CD4-positive, alpha-beta T cell treated with Interferon alpha-2 for 1 hour (primary cell): ENCODE measurements at regions not wholly inside any gene's neighbourhood (a gene's known extent, or its start where the extent isn't known, plus 50 kb on each side); places are given as distances from the start of the nearest gene placed in this dataset.

Experiments
- DNase-seq, 2 donors: peaks; one replicate each; pipeline ENCODE4 v3.0.0-alpha.2; 2020 to 2022

DNA sequence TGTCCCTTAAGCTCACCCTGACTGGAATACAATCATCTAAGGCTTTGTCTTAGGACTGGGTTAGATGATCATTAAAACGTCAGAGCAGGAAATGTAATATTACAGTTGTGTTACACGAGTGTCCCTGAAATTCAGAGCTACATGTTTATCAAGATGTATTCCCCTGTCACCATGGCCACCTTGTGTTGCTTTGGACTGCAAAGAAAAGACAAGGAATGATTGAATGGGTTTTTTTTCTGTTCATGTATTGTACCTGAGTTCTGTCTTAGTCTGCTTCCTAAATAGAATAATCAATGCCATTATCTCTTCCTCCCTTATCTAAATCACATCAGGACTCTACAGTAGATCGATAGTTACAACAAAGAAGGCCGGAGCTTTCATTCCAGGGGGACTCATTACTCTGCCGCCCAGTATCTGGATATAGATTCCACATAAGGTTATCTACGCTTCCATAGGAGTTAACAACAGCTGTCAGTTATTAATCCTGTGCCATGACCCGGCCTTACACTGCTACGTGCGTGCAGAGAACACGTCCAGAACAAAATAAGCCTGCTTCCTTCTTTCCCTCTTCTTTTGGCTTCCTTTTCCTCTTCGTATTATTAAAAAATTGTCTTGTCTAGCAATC, 274.1 kb upstream of the SASH1 start:
- DNase-seq = no peak

DNA sequence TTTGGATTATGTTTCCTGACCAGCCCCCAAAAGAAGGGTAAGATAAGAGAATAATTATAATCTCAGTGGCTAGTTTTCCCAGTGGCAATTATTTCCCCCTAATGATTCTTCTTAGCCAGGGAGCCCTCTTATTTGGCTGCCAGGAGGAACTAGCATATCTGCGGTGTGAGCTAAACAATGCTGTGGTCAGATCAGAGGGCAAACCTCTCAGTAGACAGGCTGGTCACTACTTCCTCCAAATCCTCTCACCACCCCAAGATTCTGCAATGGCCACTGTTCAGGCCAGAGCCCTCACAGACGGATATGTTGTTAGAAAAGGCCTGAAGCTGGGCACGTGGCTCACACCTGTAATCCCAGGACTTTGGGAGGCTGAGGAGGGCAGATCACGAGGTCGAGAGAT, 273.4 kb upstream of the SASH1 start:
- no peak for DNase-seq

DNA sequence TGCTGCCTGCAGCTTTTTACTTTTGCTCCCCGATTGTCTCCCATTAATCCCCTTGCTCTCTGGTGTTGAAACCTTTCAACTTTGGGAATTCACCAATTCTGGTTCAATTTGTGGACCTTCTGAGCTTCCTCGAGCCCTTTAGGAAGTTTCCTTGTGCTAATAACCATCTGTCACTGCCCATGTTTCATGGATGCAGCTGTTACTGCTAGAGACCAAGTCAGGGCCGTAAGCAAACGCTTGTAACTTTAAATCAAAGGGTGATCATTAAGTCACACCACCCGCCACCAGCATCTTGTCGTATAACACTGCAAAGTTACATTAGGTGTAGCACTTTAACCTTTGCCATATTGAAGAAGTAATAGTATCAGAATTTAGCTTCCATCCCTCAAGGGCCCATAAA, 268.3 kb upstream of the SASH1 start:
- no peak for DNase-seq

DNA sequence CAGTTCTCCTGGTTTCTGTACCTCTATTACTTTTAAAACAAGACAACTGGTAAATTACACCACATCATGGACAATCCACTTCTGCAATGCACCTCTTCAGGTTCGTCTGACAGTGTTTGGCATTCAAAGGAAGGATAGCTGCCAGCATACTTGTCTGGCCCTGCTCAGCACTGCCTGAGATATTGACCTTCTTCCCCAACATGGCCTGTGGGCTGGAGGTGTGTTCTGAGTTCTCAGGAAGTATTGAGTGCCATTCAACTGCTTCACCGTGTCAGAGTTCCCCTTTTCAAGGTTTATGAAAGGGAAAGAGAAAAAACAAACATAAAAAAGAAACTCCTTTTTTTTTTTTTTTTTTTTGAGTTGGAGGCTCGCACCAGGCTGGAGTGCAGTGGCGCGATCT, 267.9 kb upstream of the SASH1 start:
- no peak for DNase-seq

DNA sequence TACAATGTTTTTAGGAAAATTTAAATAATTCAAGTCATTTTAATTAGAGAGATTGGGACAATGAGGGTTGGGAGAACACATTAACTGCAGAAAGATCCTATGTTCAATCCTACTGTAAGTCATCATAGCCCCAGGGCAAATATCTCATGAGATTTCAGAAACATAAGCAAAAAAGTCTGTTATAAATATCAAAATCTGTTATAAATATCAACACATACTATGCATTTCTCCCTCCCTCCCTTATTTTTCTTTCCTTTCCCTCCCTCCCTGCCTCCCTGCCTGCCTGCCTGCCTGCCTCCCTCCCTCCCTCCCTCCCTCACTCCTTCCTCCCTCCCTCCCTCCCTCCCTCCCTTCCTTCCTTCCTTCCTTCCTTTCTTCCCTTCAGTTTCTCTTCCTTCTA, 267.3 kb upstream of the SASH1 start:
- no peak for DNase-seq

DNA sequence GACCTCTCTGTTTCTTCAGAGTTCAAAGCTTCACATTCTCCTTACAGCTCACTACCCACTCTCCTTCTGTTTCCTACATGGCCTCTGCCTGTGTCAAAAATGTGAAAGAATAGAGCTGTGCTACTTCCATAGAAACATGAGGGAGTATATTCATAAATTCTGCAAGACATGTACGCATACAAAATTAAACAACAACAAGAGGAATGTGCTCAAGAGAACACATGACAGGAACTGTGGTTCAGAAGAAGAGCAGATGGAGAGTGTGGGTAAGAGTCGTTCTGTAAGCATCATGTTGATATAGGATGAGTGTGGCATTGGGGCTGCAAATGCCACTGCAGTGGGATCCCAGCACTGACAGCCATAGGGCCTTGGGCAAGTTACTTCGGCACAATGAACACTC, 266.6 kb upstream of the SASH1 start:
- no peak for DNase-seq

DNA sequence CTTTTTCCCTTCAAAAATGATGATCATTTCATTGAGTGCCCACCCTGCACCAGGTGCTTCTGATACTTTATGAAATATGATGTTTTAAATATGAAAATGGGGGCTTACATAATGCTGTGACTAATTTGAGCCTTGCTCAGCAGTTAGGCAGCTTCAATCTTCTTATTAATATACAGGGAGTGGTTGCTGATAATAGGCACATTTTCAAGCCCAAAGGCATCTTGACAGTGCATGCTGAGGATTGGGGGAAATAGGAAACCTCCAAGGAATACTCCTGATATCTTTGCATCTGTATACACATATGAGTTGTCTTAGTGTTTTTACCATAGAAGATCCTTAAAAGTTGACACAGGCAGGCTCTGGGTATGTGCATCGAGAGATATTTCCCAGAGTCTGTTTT, 262.3 kb upstream of the SASH1 start:
- no peak for DNase-seq

DNA sequence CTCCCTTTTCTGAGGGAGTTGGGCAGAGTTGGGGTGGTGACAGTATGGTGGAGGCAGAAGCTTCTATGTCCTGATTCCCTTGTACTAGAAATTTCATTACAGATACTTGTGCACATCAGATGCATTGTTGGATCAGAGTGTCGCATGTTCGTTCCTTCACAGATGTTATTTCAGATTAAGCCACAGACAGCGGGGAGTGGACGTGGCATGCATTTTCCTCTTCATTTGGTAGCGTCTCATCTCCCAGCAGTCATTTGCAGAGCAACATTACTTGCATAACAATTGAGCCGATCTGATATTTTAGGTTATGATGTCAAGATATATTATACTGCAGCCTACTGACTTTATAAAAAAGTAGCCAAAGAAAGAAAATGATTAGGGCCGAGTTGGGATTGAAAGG, 261.6 kb upstream of the SASH1 start:
- no peak for DNase-seq

DNA sequence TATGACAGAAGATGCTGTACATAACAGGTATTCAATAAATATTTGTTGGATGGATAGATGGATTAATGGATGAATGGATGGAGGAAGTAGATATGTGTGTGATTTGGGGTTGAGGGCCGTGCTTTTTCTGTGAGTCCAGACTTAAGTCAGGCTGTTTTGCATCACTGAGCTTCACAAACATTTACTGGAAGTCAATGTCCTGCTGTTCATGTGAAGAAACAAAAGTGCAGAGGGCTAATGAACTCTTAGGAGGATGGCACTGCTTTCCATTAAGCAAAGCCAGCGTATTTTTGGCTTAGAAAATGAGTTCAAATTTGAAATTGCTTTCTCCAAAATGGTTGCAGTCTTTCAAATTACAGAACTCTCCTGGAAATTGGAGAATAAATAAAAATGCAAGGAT, 260.6 kb upstream of the SASH1 start:
- no peak for DNase-seq

DNA sequence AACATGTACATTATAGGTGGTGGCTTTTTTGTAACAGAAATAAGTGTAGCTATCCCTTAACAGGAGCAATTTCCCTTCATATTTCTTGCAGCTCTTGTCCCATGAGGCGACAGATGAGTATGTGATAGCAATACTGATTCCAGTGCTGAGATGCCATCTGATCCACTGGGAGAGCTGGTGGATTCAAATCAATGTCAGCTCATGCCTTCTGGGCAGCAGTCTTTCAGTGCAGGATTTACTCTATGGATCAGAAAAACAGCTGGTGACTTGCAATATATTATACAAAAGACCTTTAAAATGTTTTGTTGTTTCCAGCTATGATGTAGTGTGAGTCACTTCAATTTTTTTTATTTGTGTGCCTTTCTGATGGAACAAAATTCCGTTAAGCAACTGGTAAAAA, 259.9 kb upstream of the SASH1 start:
- no peak for DNase-seq

DNA sequence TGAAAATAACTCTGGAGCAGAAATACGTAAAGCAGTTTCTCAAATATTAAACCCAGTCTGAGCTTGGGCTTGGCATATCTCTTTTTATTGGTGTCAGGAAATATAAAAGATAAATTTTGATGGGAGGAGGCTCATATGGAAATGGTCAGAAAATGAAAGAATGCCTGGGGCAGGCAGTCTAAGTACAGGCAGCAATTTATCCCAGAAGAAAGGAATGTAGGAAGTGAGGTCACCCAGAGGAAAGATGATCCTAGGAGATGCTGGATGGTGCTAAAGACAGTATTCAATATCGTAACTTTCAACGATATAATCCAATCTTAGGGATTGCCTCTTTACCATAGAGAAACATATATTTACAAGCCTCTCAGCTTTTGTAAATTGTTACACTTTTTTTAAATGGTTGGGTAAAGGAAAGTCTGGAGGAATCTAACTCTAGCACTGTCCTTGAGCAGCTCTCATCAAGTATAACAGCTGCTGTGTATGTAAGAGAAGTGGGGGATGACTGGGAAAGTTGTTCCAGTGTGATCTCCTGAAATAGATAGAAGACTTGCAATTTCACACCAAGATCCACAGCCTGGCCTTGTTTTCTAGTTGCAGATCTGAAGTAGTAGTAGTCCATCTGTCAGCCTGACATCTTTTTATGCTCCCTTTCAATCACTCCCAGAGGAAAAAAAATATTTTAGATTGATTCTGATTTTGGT, 256.9 kb upstream of the SASH1 start:
- DNase-seq = no peak

DNA sequence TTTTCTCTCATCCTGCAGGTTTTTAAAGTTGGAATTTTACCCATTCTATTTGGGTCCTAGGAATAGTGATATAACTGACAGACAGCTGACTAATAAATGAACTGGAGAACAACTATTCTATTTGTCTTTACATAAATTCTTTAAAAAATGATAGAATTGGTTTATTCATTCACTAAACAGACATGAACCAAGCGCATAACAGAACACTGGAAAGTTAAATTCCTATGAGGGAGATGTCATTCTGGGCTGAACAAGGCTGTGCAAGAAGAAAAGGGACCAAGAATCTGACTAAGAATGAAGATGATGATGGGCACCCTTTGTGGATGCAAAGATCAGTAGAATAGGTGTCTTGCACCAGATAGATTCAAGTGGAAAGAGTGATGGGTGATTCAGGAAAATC, 256.3 kb upstream of the SASH1 start:
- DNase-seq = no peak

DNA sequence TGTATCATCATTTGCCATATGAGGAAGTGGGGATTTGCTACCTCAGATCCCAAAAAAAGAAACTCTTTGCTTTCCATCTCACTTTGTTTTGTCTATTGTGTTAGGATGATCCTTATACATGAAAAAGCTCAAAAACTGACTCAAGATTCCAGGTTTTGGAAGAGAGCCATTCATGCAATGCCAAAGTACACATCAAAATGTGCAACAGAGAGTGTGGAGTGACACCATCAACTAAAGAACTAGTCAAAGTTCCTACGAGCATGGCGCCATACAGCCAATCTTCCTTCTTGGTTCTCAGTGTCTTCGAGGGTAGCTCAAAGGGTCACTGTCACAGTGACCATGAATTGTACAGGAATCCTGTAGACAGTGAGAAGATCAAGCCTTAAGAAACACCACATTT, 255.8 kb upstream of the SASH1 start:
- no peak for DNase-seq

DNA sequence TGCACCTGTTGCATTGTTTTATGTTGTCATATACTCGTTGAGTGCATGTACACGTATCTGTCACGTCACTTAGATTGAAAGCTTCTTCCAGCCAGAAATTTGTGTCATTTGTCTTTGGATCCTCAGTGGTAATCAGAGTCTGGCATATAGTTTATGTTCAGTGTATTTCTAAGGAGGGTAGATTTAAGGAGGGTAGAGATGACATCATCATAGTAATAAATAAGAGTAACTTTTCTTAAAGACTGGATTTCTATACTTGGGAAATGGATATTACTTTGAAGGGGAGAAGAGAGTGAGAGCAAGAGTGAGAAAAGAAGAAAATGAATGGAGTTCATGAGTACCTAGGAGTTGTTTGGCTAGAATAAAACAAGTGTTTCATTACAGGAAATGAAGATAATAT, 255.0 kb upstream of the SASH1 start:
- DNase-seq = no peak

DNA sequence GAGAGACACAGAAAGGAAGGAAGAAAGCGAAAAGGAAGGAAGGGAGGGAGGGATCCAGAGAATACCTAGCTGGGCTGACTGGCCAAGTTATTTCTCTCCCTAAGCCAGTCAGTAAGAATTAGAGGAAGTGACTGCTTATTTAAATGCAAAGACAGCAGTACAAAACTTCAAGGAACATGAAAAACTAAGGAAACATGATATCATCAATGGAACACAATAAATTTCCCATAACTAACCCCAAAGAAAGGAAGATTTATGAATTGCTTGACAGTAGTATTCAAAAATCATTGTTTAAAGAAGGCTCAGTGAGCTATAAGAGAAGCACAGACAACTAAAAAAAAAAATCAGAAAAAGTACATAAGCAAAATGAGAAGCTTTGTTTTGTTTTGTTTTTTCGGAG, 252.3 kb upstream of the SASH1 start:
- no peak for DNase-seq

DNA sequence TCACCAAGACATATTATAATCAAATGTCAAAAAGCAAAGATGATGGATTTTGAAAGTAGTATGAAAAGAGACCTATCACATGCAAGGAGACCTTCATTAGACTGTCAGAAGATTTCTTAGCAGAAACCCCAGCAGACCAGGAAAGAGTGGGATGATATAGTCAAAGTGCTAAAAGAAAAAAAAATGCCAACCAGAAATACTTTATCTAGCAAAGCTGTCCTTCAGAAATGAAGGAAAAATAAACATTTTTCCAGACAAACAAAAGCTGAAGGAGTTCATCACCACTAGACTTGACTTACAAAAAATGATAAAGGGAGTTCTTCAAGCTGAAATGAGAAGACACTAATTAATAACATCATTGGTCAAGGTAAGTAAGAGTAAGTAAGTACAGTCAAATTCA, 251.2 kb upstream of the SASH1 start:
- no peak for DNase-seq

DNA sequence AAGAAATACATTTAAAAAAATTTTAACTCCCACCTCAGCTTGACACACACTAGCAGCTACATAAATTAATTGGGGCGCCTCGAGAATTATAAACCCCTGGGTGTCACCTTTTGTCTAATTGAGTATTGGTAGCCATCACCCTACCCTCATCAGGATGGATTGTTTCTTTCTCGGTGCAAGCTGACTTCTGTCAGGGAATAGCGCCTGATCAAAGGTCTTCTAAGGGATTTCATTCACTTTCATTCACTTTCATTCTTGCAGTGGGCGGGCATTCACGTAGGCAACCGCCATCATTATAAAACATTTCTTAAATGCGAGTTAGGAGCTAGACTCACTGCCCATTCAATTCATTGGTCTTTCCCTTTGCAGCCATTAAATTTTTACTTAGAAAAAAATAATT, 239.2 kb upstream of the SASH1 start:
- DNase-seq = no peak

DNA sequence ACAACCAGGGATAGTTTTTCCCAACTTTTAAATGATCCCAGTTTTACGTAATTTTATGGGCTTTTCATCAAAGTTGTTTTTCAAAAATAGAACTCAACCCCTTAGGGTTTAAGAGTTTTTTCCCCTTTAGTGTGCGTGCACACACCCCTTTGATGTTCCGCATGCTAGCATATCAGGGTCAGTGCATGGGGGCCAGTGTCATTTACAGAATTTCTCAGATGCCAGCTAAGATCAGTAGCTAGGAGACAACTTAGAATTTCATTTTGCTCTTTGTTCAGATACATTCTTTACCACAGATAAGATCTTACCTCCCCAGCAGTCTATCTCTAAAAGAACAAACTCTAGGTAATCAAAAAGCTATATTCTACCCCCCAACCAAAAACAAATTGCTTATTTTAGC, 238.5 kb upstream of the SASH1 start:
- no peak for DNase-seq

DNA sequence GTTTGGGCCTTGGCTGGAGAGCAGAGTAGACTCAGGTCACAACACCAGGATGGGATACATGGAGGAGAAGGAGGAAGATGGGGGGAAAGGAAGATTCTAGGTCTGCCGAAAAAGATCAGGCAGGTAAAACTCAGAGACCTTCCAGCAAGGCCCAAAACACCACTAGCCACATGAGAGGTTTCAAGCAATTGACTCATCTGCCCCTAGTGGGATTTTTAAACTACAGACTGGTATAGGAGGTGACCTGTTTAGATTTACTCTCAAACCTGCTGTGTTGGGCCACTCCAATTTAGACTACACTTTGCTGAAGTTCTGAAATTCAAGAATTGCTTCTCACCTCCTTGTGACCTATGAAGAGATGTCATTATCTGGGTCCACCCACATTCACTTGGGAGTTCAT, 236.9 kb upstream of the SASH1 start:
- no peak for DNase-seq

DNA sequence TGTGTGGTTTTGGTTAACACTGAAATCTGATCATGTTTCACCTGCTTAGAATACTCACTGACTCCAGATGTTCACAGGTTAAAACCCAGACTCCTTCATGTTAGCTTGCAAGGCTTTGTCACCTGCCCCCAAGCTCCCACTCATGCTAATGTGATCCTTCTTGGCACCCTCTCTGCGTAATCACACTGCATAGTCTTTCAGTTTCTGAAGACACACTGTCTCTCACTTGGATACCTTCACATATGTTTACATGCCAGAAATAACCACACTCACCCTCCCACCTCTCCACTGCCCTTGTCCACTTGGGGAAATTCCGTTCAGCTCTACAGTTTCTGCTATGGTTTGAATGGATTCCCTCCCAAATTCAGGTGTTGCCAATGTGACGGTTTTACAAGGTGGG, 234.7 kb upstream of the SASH1 start:
- DNase-seq = no peak

DNA sequence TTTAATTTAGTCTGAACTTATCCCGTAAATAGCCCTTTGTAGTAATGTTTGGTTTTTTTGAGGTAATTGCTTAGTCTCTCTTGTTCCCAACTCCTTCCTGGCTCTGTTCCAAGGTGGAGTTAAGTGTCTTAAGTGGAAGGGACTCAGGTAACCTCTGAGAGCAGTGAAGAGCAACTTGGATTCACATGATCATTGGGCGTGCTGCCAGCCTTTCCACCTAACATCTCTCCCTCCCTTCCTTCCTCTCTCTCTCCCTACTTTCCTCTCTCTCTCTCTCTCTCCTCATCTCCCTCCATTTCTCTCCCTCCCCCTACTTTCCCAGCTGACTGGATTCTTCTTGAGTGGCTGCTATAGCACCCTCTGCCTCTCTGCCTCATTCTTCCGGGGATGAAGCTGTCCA, 232.9 kb upstream of the SASH1 start:
- no peak for DNase-seq

DNA sequence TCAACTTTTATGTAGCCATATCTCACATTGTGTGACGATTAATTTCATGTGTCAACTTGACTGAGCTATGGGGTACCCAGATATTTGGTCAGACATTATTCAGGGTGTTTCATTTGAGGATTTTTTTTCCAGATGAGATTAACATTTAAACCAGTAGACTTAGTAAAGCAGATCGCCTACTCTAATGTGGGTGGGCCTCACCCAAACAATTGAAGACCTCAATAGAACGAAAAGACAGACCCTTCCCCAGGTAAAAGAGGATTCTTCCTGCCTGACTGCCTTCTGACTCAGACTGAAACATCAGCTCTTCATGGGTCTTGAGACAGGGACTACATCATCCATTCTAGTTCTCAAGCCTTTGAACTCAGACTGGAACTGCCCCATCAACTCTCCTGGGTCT, 231.7 kb upstream of the SASH1 start:
- no peak for DNase-seq

DNA sequence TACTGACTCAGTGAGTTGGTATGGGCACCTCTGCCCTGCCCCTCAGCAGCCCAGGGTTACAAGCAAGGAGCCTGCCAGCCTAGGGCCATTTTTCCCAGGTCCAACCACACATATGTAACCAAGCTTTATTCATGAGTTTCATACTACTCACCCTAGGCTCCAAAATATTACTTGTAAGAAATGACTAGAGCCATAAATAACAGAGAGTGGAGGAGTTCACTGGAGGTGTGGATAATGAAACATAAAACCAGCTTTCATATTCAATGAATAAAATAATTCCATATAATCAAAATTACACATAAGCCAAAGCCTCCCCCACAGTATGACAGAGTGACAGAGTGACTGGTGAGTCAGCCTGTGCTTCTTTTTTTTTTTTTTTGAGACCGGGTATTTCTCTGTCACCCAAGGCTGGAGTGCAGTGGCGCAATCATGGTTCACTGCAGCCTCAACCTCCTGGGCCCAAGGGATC, 229.8 kb upstream of the SASH1 start:
- no peak for DNase-seq

DNA sequence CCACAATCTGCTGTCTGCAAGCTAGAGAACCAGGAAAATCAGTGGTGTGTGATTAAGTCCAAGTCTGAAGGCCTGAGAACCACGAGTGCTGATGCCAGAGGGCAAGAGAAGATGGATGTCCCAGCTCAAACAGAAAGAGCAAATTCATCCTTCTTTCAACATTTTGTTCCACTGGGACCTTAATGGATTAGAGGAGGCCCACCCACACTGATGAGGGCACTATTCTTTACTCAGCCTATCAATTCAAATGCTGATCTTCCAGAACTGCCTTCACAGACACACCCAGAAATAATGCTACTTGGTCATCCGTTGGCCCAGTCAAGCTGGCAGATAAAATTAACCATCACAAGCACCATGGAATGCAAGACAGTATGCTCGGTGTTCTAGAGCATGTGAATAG, 226.6 kb upstream of the SASH1 start:
- DNase-seq = no peak

DNA sequence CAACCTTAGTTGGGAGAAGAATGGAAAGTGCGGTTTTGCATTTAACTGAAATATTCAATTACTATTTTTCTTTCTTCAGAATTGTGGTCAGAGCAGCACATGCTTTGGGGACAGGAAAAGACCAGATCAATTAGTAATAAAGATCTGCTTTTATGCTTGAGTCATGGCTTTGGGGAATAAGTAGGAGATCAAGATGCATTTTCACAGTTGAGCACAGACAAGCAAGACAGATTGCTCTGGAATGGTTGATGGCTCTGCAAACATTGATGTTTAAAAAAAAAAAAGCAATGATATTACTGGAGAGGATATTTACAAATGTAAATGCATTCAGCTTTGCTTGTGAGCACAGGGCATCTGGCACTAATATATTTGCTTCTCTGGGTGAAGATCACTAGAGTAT, 224.4 kb upstream of the SASH1 start:
- no peak for DNase-seq
